Adrenal gland (tissue), 9 donors: ENCODE measurements at regions not wholly inside any gene's neighbourhood (a gene's known extent, or its start where the extent isn't known, plus 50 kb on each side); places are given as distances from the start of the nearest gene placed in this dataset.

ENCODE experiments used
- DNase-seq, 7 donors: peaks; one replicate each; pipeline ENCODE4 v3.0.0-alpha.2; 2019 to 2020
- H3K27ac ChIP-seq, 5 donors: fragments of 200-600 bp; sonication (generic) in 4 of 5; 1 replicate in 3 of 5; 2 replicates in 2 of 5; pipeline versions ENCODE4 v1.5.1 to v1.8.0; 2016 to 2020; ENCODE audit warnings: mild to moderate bottlenecking in 1 of 5
- H3K27me3 ChIP-seq: fragments of 200-600 bp; 2 replicates; pipeline ENCODE4 v1.8.0; 2021
- H3K36me3 ChIP-seq, 2 donors: fragments of 200-600 bp; replicated peaks in 1 of 2; 1 replicate in 1 of 2; 2 replicates in 1 of 2; pipeline versions ENCODE4 v1.5.1 to v1.8.0; 2018 to 2022
- H3K4me1 ChIP-seq, 2 donors: fragments of 200-600 bp; replicated peaks in 1 of 2; 1 replicate in 1 of 2; 2 replicates in 1 of 2; pipeline versions ENCODE4 v1.5.1 to v1.8.0; 2018 to 2021
- H3K4me3 ChIP-seq, 4 donors: fragments of 200-600 bp; sonication (generic) in 3 of 4; one replicate each; pipeline ENCODE4 v1.5.1; 2016 to 2018
- H3K9me3 ChIP-seq, 3 donors: fragments of 200-600 bp; sonication (generic) in 1 of 3; replicated peaks in 1 of 3; 1 replicate in 2 of 3; 2 replicates in 1 of 3; pipeline versions ENCODE4 v1.5.1 to v1.8.0; 2016 to 2021
- CTCF ChIP-seq, 6 experiments: fragments of 450-650 bp in 4 of 6; fragments of 200-600 bp in 2 of 6; sonication (generic) in 1 of 6; IDR thresholded peaks; 1 replicate in 5 of 6; 2 replicates in 1 of 6; pipeline versions ENCODE4 v1.5.1 to v1.8.0; 2016 to 2021; ENCODE audit warnings: antibody characterized with exemption in 6 of 6, mild to moderate bottlenecking in 2 of 6, moderate library complexity in 1 of 6
- POLR2A ChIP-seq, 2 donors: fragments of 450-650 bp; IDR thresholded peaks; one replicate each; pipeline ENCODE4 v1.6.1; 2017; ENCODE audit warnings: antibody characterized with exemption in 2 of 2, mild to moderate bottlenecking in 2 of 2, moderate library complexity in 1 of 2
- WGBS, 4 donors: extraction: QIAGEN DNeasy Blood & Tissue Kit in 2 of 4; methylation state at CpG; one replicate each; pipeline versions ENCODE4 v1.1.5 to v1.1.7; 2013 to 2017; 5-methylcytosine and 5-hydroxymethylcytosine counted together
- intact Hi-C, 2 donors: fragments of 100-400 bp; cut with DNase I; formaldehyde crosslinking; loops; one replicate each; pipeline versions ENCODE4 v1.14.1 to v1.15.0; 2022 to 2023
- donor health status: healthy with polysubstance abuse.
- donor health status: Bipolar disorder and iron deficiency.
- donor health status: DM: yes; HTN: yes; CAD: no.
- donor health status: DM: no; HTN: no; CAD: no.
- donor health status: DM: no; HTN: no; CAD: no.

- intact Hi-C loops, result no loop called here
- Histone ChIP-seq H3K4me3 (no peak overlapping the region), H3K36me3 (no peaks in the 10 kb centered on the region), H3K9me3 (no peaks in the 10 kb centered on the region), H3K27me3 (no peaks in the 10 kb centered on the region), H3K4me1 (no peaks in the 10 kb centered on the region), H3K27ac (no peak overlapping the region)
- 84 to 87% (median 87%) methylated on average over 13 to 17 of the region's 17 CpGs for WGBS, 4 donors
- TF ChIP-seq POLR2A (IDR thresholded peaks at IDR 0.05), result no peak
- TF ChIP-seq CTCF (IDR thresholded peaks at IDR 0.05), result no peak
- DNase-seq, result no peak
Observed at GRCh38 chr3:13240928-13241618, 167.8 kb upstream of the IQSEC1 start.

GRCh38 chr3:13239467-13239760 is 166.2 kb upstream of the IQSEC1 start:
- 74 to 86% (median 80%) methylated on average over 3 to 8 of the region's 8 CpGs; no CpG with 5 or more reads in 1 of the 4 donors for WGBS, 4 donors
- no peak for TF ChIP-seq CTCF (IDR thresholded peaks at IDR 0.05)
- no peak for TF ChIP-seq POLR2A (IDR thresholded peaks at IDR 0.05)
- Histone ChIP-seq H3K27ac (no peak overlapping the region), H3K36me3 (no peaks in the 10 kb centered on the region), H3K9me3 (no peaks in the 10 kb centered on the region), H3K4me3 (no peak overlapping the region), H3K4me1 (no peaks in the 10 kb centered on the region), H3K27me3 (no peaks in the 10 kb centered on the region)
- intact Hi-C loops, result no loop called here
- no peak for DNase-seq

GRCh38 chr3:13238687-13239466 is 165.6 kb upstream of the IQSEC1 start:
- Histone ChIP-seq H3K9me3 (no peaks in the 10 kb centered on the region), H3K27ac (no peak overlapping the region), H3K27me3 (no peaks in the 10 kb centered on the region), H3K4me1 (no peaks in the 10 kb centered on the region), H3K36me3 (no peaks in the 10 kb centered on the region), H3K4me3 (no peak overlapping the region)
- TF ChIP-seq CTCF (IDR thresholded peaks at IDR 0.05) (no peak), POLR2A (IDR thresholded peaks at IDR 0.05) (no peak)
- no peak for DNase-seq
- 87 to 90% (median 88%) methylated on average over 8 to 18 of the region's 18 CpGs for WGBS, 4 donors
- intact Hi-C loops, result no loop called here

- no peak for DNase-seq
- TF ChIP-seq CTCF (IDR thresholded peaks at IDR 0.05) (no peak), POLR2A (IDR thresholded peaks at IDR 0.05) (no peak)
- Histone ChIP-seq H3K4me1 (no peaks in the 10 kb centered on the region), H3K9me3 (no peaks in the 10 kb centered on the region), H3K27ac (no peak overlapping the region), H3K36me3 (no peaks in the 10 kb centered on the region), H3K27me3 (no peaks in the 10 kb centered on the region), H3K4me3 (no peak overlapping the region)
- intact Hi-C loops, result no loop called here
- 87 to 98% (median 89%) methylated on average over 6 to 18 of the region's 18 CpGs for whole genome bisulfite sequencing, 4 donors
Observed at GRCh38 chr3:13237776-13238490, 164.7 kb upstream of the IQSEC1 start.
